ENCODE measurements at regions not wholly inside any gene's neighbourhood (a gene's known extent, or its start where the extent isn't known, plus 50 kb on each side); places are given as distances from the start of the nearest gene placed in this dataset.

- DNase-seq (ENCODE audit: low spot score) (no peak), ATAC-seq (no peak)
- H3K27me3 Mint-ChIP-seq (ENCODE audit: low read depth): no peaks in the 10 kb centered on the region
- no peaks in the 10 kb centered on the region for H3K9me3 Mint-ChIP-seq
- no peak overlapping the region for H3K4me3 Mint-ChIP-seq
- ChIA-PET CTCF (no interaction called here), POLR2A (no interaction called here)
- TF ChIP-seq CBFB (CRISPR knock-in tag; IDR thresholded peaks at IDR 0.05; ENCODE audit: low read depth) (no peak), ZNF671 (CRISPR knock-in tag; IDR thresholded peaks at IDR 0.05) (no peak)
- no peaks in the 10 kb centered on the region for H3K36me3 Mint-ChIP-seq
- no peaks in the 10 kb centered on the region for H3K4me1 Mint-ChIP-seq
- no peak overlapping the region for H3K27ac Mint-ChIP-seq
Observed at GRCh38 chr11:111173221-111173620, 72.3 kb upstream of the POU2AF2 start.

- ATAC-seq (no peak), DNase-seq (ENCODE audit: low spot score) (no peak)
- no peak overlapping the region for H3K4me3 Mint-ChIP-seq
- H3K27ac Mint-ChIP-seq: no peak overlapping the region
- CTCF ChIA-PET: no interaction called here
- peaks cover 5% of the 10 kb centered on the region for H3K4me1 Mint-ChIP-seq
- no peaks in the 10 kb centered on the region for H3K36me3 Mint-ChIP-seq
- POLR2A ChIA-PET: no interaction called here
- H3K27me3 Mint-ChIP-seq (ENCODE audit: low read depth): no peaks in the 10 kb centered on the region
- H3K9me3 Mint-ChIP-seq: no peaks in the 10 kb centered on the region
- TF ChIP-seq ATF1 (CRISPR knock-in tag; IDR thresholded peaks at IDR 0.05) (no peak), HMGXB4 (CRISPR knock-in tag; IDR thresholded peaks at IDR 0.05) (no peak), RORB (CRISPR knock-in tag; IDR thresholded peaks at IDR 0.05) (no peak), ZNF416 (CRISPR knock-in tag; IDR thresholded peaks at IDR 0.05) (no peak), GRHL2 (CRISPR knock-in tag; IDR thresholded peaks at IDR 0.05; ENCODE audit: insufficient replicate concordance, severe bottlenecking) (no peak), FOXK1 (CRISPR knock-in tag; IDR thresholded peaks at IDR 0.05) (no peak), SOX15 (CRISPR knock-in tag; IDR thresholded peaks at IDR 0.05) (no peak)
Observed at GRCh38 chr11:111172321-111172862, 73.1 kb upstream of the POU2AF2 start.

- TF ChIP-seq ZMAT4 (CRISPR knock-in tag; IDR thresholded peaks at IDR 0.05): no peak
- no peak for TF ChIP-seq ZNF396 (CRISPR knock-in tag; IDR thresholded peaks at IDR 0.05; ENCODE audit: borderline replicate concordance)
- no peak for TF ChIP-seq ZNF532 (CRISPR knock-in tag; IDR thresholded peaks at IDR 0.05; ENCODE audit: borderline replicate concordance)
- TF ChIP-seq CTCF (IDR thresholded peaks at IDR 0.05): no peak
- no peak for TF ChIP-seq JUN (CRISPR knock-in tag; IDR thresholded peaks at IDR 0.05)
- no peak for TF ChIP-seq NR2C2 (CRISPR knock-in tag; IDR thresholded peaks at IDR 0.05)
- no peak for TF ChIP-seq ZNF263 (CRISPR knock-in tag; IDR thresholded peaks at IDR 0.05; ENCODE audit: low read depth)
- no peak for TF ChIP-seq SOX15 (CRISPR knock-in tag; IDR thresholded peaks at IDR 0.05)
- no peak for TF ChIP-seq KAT7 (CRISPR knock-in tag; IDR thresholded peaks at IDR 0.05; ENCODE audit: borderline replicate concordance)
- no peak for TF ChIP-seq ZNF138 (CRISPR knock-in tag; conservative IDR thresholded peaks at IDR 0.05)
- TF ChIP-seq SP1 (CRISPR knock-in tag; conservative IDR thresholded peaks at IDR 0.05): no peak
- ChIA-PET CTCF (no interaction called here), POLR2A (interaction anchor here (0.6 kb wide), 1 partner anchor 134 kb away, joined by 3 read pairs; no protein-coding TSS in a partner anchor)
- Mint-ChIP-seq H3K36me3 (no peaks in the 10 kb centered on the region), H3K9me3 (no peaks in the 10 kb centered on the region), H3K27ac (no peak overlapping the region), H3K4me3 (no peak overlapping the region), H3K4me1 (peaks cover 5% of the 10 kb centered on the region), H3K27me3 (ENCODE audit: low read depth) (no peaks in the 10 kb centered on the region)
- ATAC-seq: no peak
- no peak for DNase-seq (ENCODE audit: low spot score)
Observed at GRCh38 chr11:111170761-111171379, 74.7 kb upstream of the POU2AF2 start.
